ENCODE measurements at regions not wholly inside any gene's neighbourhood (a gene's known extent, or its start where the extent isn't known, plus 50 kb on each side); places are given as distances from the start of the nearest gene placed in this dataset.

- TF ChIP-seq CTCF (IDR thresholded peaks at IDR 0.05; ENCODE audit: low read depth, low read length, poor library complexity, severe bottlenecking) (no peak), EZH2phosphoT487 (IDR thresholded peaks at IDR 0.05; ENCODE audit: borderline replicate concordance, low read length) (no peak)
These were observed 71.6 kb upstream of the L3MBTL4 start for GRCh38 chr18:6486313-6486712.

Measured in DOHH2 (cell line).